CD4-positive, CD25-positive, alpha-beta regulatory T cell (primary cell): ENCODE measurements at regions not wholly inside any gene's neighbourhood (a gene's known extent, or its start where the extent isn't known, plus 50 kb on each side); places are given as distances from the start of the nearest gene placed in this dataset.

Experiments used
- ATAC-seq, 2 donors: fragments of 150-1000 bp; cut with Tn5 transposase; one replicate each; pipeline ENCODE4 v1.10.0; 2021; ENCODE audit warnings: low read depth in 2 of 2, moderate number of reproducible peaks in 2 of 2, moderate library complexity in 1 of 2
- DNase-seq, 3 donors: peaks; one replicate each; pipeline versions ENCODE4 v3.0.0 to v3.0.0-alpha.2; 2012 to 2022; ENCODE audit warnings: mixed read lengths in 1 of 3
- H3K27ac ChIP-seq: one replicate; pipeline ENCODE4 v1.7.0; 2013; ENCODE audit warnings: mild to moderate bottlenecking, low read length; ENCODE audit not compliant: insufficient read depth, poor library complexity, severe bottlenecking
- H3K27me3 ChIP-seq: one replicate; pipeline ENCODE4 v1.7.0; 2013; ENCODE audit warnings: low read length; ENCODE audit not compliant: control insufficient read depth, insufficient read depth
- H3K36me3 ChIP-seq: one replicate; pipeline ENCODE4 v1.7.0; 2013; ENCODE audit warnings: mild to moderate bottlenecking, low read length, moderate library complexity; ENCODE audit not compliant: control insufficient read depth, insufficient read depth
- H3K4me1 ChIP-seq: 2 replicates; pipeline ENCODE4 v1.7.0; 2013; ENCODE audit warnings: mild to moderate bottlenecking, low read length; ENCODE audit not compliant: insufficient read depth, control insufficient read depth, poor library complexity, severe bottlenecking
- H3K4me3 ChIP-seq: one replicate; pipeline ENCODE4 v1.7.0; 2013; ENCODE audit warnings: low read depth, mild to moderate bottlenecking, low read length, moderate library complexity
- H3K9me3 ChIP-seq, 2 experiments: 1 replicate in 1 of 2; 2 replicates in 1 of 2; pipeline ENCODE4 v1.7.0; 2013; ENCODE audit warnings: low read length in 2 of 2, mild to moderate bottlenecking in 1 of 2, moderate library complexity in 1 of 2; ENCODE audit not compliant: control insufficient read depth in 2 of 2
- H3K27ac Mint-ChIP-seq, 3 donors: one replicate each; pipeline ENCODE4 v1.8.0; 2020 to 2022; ENCODE audit warnings: mild to moderate bottlenecking in 3 of 3, mixed read lengths in 3 of 3, moderate library complexity in 2 of 3
- H3K27me3 Mint-ChIP-seq: one replicate; pipeline ENCODE4 v1.8.0; 2022; ENCODE audit warnings: mild to moderate bottlenecking, mixed read lengths
- H3K36me3 Mint-ChIP-seq: one replicate; pipeline ENCODE4 v1.8.0; 2020; ENCODE audit warnings: mixed read lengths
- H3K4me1 Mint-ChIP-seq, 4 donors: one replicate each; pipeline ENCODE4 v1.8.0; 2020 to 2022; ENCODE audit warnings: mixed read lengths in 4 of 4, mild to moderate bottlenecking in 1 of 4
- H3K4me3 Mint-ChIP-seq, 4 donors: one replicate each; pipeline ENCODE4 v1.8.0; 2020 to 2022; ENCODE audit warnings: mild to moderate bottlenecking in 4 of 4, mixed read lengths in 4 of 4, moderate library complexity in 3 of 4
- H3K9me3 Mint-ChIP-seq, 7 donors: one replicate each; pipeline ENCODE4 v1.8.0; 2020 to 2022; ENCODE audit warnings: mixed read lengths in 7 of 7, mild to moderate bottlenecking in 3 of 7, moderate library complexity in 2 of 7

GRCh38 chr4:26157541-26157940 is 163.3 kb upstream of the RBPJ start:
- no peaks in the 10 kb centered on the region for H3K27me3 ChIP-seq
- H3K36me3 ChIP-seq, result no peaks in the 10 kb centered on the region
- no peak overlapping the region for H3K4me3 ChIP-seq
- H3K4me1 Mint-ChIP-seq, result peaks cover 0 to 4% (median 1%) of the 10 kb centered on the region in 4 donors
- no peaks in the 10 kb centered on the region for H3K4me1 ChIP-seq
- DNase-seq (no peak), ATAC-seq (no peak)
- no peak overlapping the region for H3K27ac Mint-ChIP-seq
- H3K9me3 ChIP-seq, result no peaks in the 10 kb centered on the region
- no peak overlapping the region for H3K27ac ChIP-seq
- H3K4me3 Mint-ChIP-seq, result no peak overlapping the region
- peaks cover 4% of the 10 kb centered on the region for H3K36me3 Mint-ChIP-seq
- no peaks in the 10 kb centered on the region for H3K27me3 Mint-ChIP-seq
- H3K9me3 Mint-ChIP-seq, result peaks cover 0 to 4% (median 0%) of the 10 kb centered on the region in 7 donors

- H3K36me3 ChIP-seq, result no peaks in the 10 kb centered on the region
- Mint-ChIP-seq H3K4me1 (peaks cover 0 to 5% (median 2%) of the 10 kb centered on the region in 4 donors), H3K27ac (no peak overlapping the region), H3K9me3 (peaks cover 0 to 4% (median 0%) of the 10 kb centered on the region in 7 donors), H3K27me3 (no peaks in the 10 kb centered on the region), H3K4me3 (no peak overlapping the region), H3K36me3 (peaks cover 4% of the 10 kb centered on the region)
- H3K27ac ChIP-seq, result no peak overlapping the region
- H3K27me3 ChIP-seq, result no peaks in the 10 kb centered on the region
- ATAC-seq (no peak), DNase-seq (no peak)
- H3K4me3 ChIP-seq, result no peak overlapping the region
- H3K9me3 ChIP-seq, result no peaks in the 10 kb centered on the region
- H3K4me1 ChIP-seq, result no peaks in the 10 kb centered on the region
These were observed 160.2 kb upstream of the RBPJ start for GRCh38 chr4:26160591-26160990.

DNA sequence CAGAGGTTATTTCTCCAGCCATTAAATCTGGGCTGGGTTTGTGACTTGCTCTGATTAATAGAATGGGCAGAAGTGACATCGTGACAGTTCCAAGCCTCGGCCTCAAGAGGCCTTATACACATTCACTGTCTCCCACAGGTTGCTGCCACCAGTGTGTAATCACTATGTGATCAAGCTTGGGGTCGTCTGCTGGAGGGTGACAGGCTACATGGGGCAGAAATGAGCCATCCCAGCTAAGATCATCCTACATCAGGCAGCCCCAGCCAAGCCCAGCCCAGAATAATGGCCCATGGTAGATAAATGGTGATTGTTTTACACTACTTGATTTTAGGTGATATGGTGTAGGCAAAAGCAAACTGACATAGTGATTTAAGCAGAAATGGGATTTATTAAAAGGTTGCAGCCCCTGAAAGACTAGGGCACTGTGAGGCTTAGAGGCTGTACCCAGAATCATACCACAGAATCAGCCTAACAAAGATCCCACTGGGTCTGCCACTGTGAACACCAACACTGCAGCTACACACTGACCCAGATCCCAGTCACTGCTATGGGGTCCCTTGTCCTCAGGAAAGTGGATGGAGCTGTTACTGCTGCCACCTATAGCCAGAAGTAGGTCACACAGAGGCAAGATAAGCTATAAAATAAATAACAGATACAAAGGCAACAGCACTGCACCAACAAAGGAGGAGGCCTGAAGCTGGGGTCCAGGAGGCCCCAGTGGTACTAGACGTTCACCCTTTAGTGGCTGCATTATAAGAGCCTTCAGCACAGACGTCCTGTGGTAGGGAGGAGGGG is 159.6 kb upstream of the RBPJ start:
- Mint-ChIP-seq H3K27me3 (no peaks in the 10 kb centered on the region), H3K4me1 (peaks cover 0 to 5% (median 2%) of the 10 kb centered on the region in 4 donors), H3K4me3 (no peak overlapping the region), H3K9me3 (peaks cover 0 to 4% (median 0%) of the 10 kb centered on the region in 7 donors), H3K36me3 (peaks cover 4% of the 10 kb centered on the region), H3K27ac (no peak overlapping the region)
- no peak overlapping the region for H3K4me3 ChIP-seq
- no peak overlapping the region for H3K27ac ChIP-seq
- DNase-seq, result no peak
- no peaks in the 10 kb centered on the region for H3K36me3 ChIP-seq
- no peak for ATAC-seq
- H3K4me1 ChIP-seq, result no peaks in the 10 kb centered on the region
- H3K27me3 ChIP-seq, result no peaks in the 10 kb centered on the region
- no peaks in the 10 kb centered on the region for H3K9me3 ChIP-seq

DNA sequence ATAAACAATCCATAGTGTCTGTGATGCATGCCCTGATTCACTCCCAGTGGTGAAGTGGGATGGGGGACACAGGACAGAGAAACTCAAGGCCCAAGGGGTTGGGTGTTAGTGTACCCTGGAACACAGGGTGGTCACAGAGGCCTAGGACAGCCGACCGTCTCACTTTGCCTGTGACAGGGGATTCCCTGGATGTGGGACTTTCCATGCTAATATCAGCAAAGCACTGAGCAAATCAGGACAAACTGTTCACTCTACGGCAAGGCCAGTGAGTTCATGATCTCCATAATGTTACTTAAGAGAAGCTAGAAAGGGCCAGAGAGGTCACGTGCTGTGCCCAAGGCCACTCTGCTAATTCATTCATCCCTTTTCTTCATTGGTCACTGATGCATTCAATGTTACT is 158.7 kb upstream of the RBPJ start:
- Histone ChIP-seq H3K9me3 (no peaks in the 10 kb centered on the region), H3K36me3 (no peaks in the 10 kb centered on the region), H3K4me1 (no peaks in the 10 kb centered on the region), H3K27me3 (no peaks in the 10 kb centered on the region), H3K4me3 (no peak overlapping the region), H3K27ac (no peak overlapping the region)
- ATAC-seq (no peak), DNase-seq (no peak)
- Mint-ChIP-seq H3K9me3 (peaks cover 0 to 4% (median 0%) of the 10 kb centered on the region in 7 donors), H3K4me1 (peaks cover 0 to 5% (median 2%) of the 10 kb centered on the region in 4 donors), H3K27ac (no peak overlapping the region), H3K4me3 (no peak overlapping the region), H3K27me3 (no peaks in the 10 kb centered on the region), H3K36me3 (peaks cover 4% of the 10 kb centered on the region)

- no peaks in the 10 kb centered on the region for H3K36me3 ChIP-seq
- H3K4me1 Mint-ChIP-seq, result peaks cover 0 to 5% (median 2%) of the 10 kb centered on the region in 4 donors
- H3K27ac Mint-ChIP-seq, result peak overlapping the region in 1 of 3 donors; percentile 25
- H3K27me3 ChIP-seq, result no peaks in the 10 kb centered on the region
- H3K27me3 Mint-ChIP-seq, result no peaks in the 10 kb centered on the region
- H3K36me3 Mint-ChIP-seq, result peaks cover 4% of the 10 kb centered on the region
- H3K9me3 ChIP-seq, result no peaks in the 10 kb centered on the region
- H3K27ac ChIP-seq, result no peak overlapping the region
- DNase-seq (no peak), ATAC-seq (no peak)
- H3K9me3 Mint-ChIP-seq, result peaks cover 0 to 4% (median 0%) of the 10 kb centered on the region in 7 donors
- H3K4me1 ChIP-seq, result no peaks in the 10 kb centered on the region
- no peak overlapping the region for H3K4me3 Mint-ChIP-seq
- no peak overlapping the region for H3K4me3 ChIP-seq
These were observed 157.1 kb upstream of the RBPJ start for GRCh38 chr4:26163425-26164362.

GRCh38 chr4:26171501-26171900 is 149.3 kb upstream of the RBPJ start:
- no peaks in the 10 kb centered on the region for H3K36me3 ChIP-seq
- no peaks in the 10 kb centered on the region for H3K27me3 ChIP-seq
- DNase-seq (no peak), ATAC-seq (no peak)
- H3K4me1 Mint-ChIP-seq, result peaks cover 0 to 4% (median 0%) of the 10 kb centered on the region in 4 donors
- H3K4me1 ChIP-seq, result peaks cover 9% of the 10 kb centered on the region
- H3K27me3 Mint-ChIP-seq, result peaks cover 8% of the 10 kb centered on the region
- no peak overlapping the region for H3K27ac ChIP-seq
- H3K4me3 ChIP-seq, result no peak overlapping the region
- no peaks in the 10 kb centered on the region for H3K9me3 ChIP-seq
- no peak overlapping the region for H3K27ac Mint-ChIP-seq
- no peak overlapping the region for H3K4me3 Mint-ChIP-seq
- H3K9me3 Mint-ChIP-seq, result no peaks in the 10 kb centered on the region
- H3K36me3 Mint-ChIP-seq, result no peaks in the 10 kb centered on the region

DNA sequence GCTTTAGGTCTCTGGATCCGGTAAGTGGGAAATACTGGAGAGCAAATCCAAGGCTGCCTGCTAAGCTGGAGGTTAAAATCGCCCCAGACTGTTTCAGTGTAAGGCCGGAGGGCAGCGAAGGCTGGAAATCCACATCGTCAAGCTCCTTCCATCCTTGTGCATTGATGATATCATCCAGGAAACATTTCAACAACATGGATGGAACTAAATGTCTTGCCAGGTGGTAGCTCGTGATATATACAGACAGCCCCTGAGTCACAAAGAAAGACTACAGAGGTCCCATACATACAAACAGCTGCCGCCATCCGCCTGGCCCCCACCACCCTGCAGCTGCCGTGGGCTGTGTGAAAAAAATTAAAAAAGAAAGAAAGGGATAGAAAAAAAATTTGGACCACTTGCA is 148.9 kb upstream of the RBPJ start:
- Mint-ChIP-seq H3K4me3 (no peak overlapping the region), H3K27me3 (peaks cover 8% of the 10 kb centered on the region), H3K27ac (peak overlapping the region in 1 of 3 donors; percentile 74), H3K4me1 (peaks cover 0 to 4% (median 1%) of the 10 kb centered on the region in 4 donors), H3K36me3 (no peaks in the 10 kb centered on the region), H3K9me3 (no peaks in the 10 kb centered on the region)
- ATAC-seq (no peak), DNase-seq (no peak)
- Histone ChIP-seq H3K4me1 (peaks cover 9% of the 10 kb centered on the region), H3K9me3 (no peaks in the 10 kb centered on the region), H3K36me3 (no peaks in the 10 kb centered on the region), H3K27me3 (no peaks in the 10 kb centered on the region), H3K4me3 (no peak overlapping the region), H3K27ac (no peak overlapping the region)
